ENCODE measurements at regions not wholly inside any gene's neighbourhood (a gene's known extent, or its start where the extent isn't known, plus 50 kb on each side); places are given as distances from the start of the nearest gene placed in this dataset.

DNA sequence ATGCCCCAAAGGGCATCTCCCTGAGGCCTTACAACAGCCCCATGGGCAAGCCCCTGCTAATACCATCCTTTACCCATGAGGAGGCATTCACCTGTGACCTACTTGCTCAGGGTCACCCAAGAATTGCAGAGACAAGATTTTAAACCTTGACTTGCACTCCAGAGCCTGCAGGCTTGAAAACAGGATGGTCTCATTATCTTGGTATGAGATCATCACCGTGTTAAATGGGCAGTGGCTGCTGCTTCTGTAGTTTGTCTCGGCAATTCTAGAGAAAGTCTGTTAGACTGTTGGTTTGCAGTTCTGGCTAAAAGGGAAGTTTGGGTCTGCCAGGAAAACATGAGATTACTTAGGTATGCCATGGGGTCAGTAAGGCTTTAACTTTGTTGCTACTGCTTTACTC is 698.9 kb downstream of the GALR1 start:
- no peak for TF ChIP-seq POLR2AphosphoS5 (IDR thresholded peaks at IDR 0.05; ENCODE audit: low read depth, low read length)
- no peak for TF ChIP-seq FOXP2 (optimal IDR thresholded peaks at IDR 0.05; ENCODE audit: borderline replicate concordance, extremely low read depth, extremely low read length, insufficient read depth)
- TF ChIP-seq TAF1 (IDR thresholded peaks at IDR 0.05; ENCODE audit: borderline replicate concordance, insufficient read depth, low read length): no peak
- TF ChIP-seq, protein P1, sequence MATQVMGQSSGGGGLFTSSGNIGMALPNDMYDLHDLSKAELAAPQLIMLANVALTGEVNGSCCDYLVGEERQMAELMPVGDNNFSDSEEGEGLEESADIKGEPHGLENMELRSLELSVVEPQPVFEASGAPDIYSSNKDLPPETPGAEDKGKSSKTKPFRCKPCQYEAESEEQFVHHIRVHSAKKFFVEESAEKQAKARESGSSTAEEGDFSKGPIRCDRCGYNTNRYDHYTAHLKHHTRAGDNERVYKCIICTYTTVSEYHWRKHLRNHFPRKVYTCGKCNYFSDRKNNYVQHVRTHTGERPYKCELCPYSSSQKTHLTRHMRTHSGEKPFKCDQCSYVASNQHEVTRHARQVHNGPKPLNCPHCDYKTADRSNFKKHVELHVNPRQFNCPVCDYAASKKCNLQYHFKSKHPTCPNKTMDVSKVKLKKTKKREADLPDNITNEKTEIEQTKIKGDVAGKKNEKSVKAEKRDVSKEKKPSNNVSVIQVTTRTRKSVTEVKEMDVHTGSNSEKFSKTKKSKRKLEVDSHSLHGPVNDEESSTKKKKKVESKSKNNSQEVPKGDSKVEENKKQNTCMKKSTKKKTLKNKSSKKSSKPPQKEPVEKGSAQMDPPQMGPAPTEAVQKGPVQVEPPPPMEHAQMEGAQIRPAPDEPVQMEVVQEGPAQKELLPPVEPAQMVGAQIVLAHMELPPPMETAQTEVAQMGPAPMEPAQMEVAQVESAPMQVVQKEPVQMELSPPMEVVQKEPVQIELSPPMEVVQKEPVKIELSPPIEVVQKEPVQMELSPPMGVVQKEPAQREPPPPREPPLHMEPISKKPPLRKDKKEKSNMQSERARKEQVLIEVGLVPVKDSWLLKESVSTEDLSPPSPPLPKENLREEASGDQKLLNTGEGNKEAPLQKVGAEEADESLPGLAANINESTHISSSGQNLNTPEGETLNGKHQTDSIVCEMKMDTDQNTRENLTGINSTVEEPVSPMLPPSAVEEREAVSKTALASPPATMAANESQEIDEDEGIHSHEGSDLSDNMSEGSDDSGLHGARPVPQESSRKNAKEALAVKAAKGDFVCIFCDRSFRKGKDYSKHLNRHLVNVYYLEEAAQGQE (IDR thresholded peaks at IDR 0.05; ENCODE audit: insufficient read depth in 1 of 2, low read depth in 2 of 2, low read length in 2 of 2): no peak
- no peak for TF ChIP-seq SIN3A (IDR thresholded peaks at IDR 0.05; ENCODE audit: borderline replicate concordance, insufficient read depth, low read length)

DNA sequence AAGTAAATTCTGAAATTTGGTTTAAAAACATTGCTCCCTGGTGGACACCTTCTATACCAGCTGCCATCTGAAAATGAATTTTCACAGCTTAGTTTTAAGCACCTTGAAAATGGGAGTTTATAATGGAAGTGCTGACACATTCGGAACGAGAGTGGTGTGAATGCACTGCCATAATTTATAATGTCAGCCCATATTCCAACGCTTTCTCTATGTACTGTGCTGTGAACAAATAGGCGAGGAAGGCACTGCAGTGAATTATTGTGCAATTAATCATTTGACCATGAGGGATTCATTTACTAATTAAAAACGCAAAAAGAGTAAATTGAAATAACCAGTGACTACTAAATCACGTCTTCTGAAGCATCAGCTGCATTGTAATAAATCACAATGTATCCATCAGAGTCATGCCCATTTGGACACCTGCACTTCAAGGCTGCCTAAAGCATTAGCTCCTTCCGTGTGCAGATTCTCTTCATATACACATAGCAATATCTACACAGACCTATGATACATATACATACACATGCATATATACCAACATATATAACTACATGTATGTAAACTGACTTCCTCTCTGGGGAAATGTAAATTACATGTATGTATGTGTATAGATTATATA is 699.8 kb downstream of the GALR1 start:
- TF ChIP-seq SIN3A (IDR thresholded peaks at IDR 0.05; ENCODE audit: borderline replicate concordance, insufficient read depth, low read length) (no peak), TAF1 (IDR thresholded peaks at IDR 0.05; ENCODE audit: borderline replicate concordance, insufficient read depth, low read length) (no peak), POLR2AphosphoS5 (IDR thresholded peaks at IDR 0.05; ENCODE audit: low read depth, low read length) (no peak), FOXP2 (optimal IDR thresholded peaks at IDR 0.05; ENCODE audit: borderline replicate concordance, extremely low read depth, extremely low read length, insufficient read depth) (no peak)
- TF ChIP-seq, protein P1 (IDR thresholded peaks at IDR 0.05; ENCODE audit: insufficient read depth in 1 of 2, low read depth in 2 of 2, low read length in 2 of 2): no peak

DNA sequence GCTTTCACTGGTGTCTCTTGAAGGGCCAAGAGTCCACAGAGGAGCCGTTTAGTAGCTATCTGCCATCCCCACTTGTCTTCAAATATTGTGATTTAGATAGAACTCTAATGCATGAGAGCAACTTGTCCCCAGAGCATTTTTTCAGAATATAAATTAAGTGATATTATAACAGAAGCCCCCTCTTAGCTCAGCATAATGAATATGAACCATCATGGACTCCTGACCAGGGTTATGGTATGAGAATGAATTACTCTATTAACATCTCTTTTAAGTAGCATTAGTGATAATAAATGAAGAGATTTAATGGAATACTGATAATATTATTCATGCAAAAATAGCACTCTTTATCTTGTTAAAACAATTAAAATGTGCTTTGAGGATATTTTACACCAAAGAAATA is 709.6 kb downstream of the GALR1 start:
- TF ChIP-seq FOXP2 (optimal IDR thresholded peaks at IDR 0.05; ENCODE audit: borderline replicate concordance, extremely low read depth, extremely low read length, insufficient read depth) (no peak), SIN3A (IDR thresholded peaks at IDR 0.05; ENCODE audit: borderline replicate concordance, insufficient read depth, low read length) (no peak)
- TF ChIP-seq, protein P1 (IDR thresholded peaks at IDR 0.05; ENCODE audit: insufficient read depth in 1 of 2, low read depth in 2 of 2, low read length in 2 of 2): no peak

DNA sequence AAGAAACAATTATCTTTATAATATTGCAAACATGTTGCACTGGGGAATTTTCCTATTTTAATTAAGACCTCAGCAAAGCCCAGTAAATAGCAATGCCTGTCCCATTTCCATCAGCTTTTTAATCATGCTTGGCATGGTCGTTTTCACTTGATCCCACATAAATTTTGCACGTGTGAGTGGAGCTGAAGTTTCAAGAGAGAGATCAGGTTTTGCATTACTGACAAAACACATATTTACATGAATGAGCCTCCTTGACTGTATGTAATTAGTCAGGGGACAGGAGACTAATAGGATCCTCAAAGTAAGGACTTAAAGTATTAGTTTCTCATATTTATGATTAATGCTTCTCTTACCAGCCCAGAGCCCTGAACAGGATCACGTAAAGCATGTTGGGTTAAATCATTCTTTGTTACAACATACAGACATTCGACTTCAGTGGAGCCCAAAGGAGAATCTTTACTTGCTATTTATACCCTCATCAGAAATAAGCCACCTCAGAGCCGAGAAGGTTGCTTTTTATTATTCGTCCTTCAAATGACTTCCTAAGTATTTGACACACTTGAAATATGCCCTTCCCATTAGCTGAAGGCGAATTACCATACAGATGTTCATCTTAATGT is 711.3 kb downstream of the GALR1 start:
- TF ChIP-seq POLR2AphosphoS5 (IDR thresholded peaks at IDR 0.05; ENCODE audit: low read depth, low read length): no peak
- TF ChIP-seq, protein P1 (IDR thresholded peaks at IDR 0.05; ENCODE audit: insufficient read depth in 1 of 2, low read depth in 2 of 2, low read length in 2 of 2): no peak
- TF ChIP-seq FOXP2 (optimal IDR thresholded peaks at IDR 0.05; ENCODE audit: borderline replicate concordance, extremely low read depth, extremely low read length, insufficient read depth): no peak
- no peak for TF ChIP-seq SIN3A (IDR thresholded peaks at IDR 0.05; ENCODE audit: borderline replicate concordance, insufficient read depth, low read length)
- no peak for TF ChIP-seq TAF1 (IDR thresholded peaks at IDR 0.05; ENCODE audit: borderline replicate concordance, insufficient read depth, low read length)
